ENCODE measurements at regions not wholly inside any gene's neighbourhood (a gene's known extent, or its start where the extent isn't known, plus 50 kb on each side); places are given as distances from the start of the nearest gene placed in this dataset.
"Not testable (repeated sequence)": the region's sequence is repeated elsewhere in the genome, so short reads cannot be mapped to it uniquely, and the experiment has no call there.

DNA sequence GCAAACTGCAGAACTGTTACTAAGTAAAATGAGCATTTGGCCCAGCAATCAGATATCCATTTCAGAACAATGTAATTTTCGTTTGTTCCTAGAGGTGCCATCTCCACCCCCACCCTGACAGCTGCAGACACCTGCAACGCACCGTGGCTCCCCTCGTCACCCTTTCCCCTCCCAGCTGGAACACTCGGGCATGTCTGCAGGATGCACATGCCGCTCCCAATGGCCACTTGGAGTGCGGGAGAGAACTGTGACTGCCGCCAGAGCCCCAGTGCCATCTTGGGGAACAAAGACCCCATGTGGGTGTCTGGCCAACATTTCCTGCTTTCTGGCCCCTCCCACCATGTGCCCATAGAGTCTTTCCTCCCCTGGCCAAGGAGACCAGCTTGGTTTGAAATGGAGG is 436.2 kb downstream of the PCDH10 start:
- ATAC-seq = no peak

DNA sequence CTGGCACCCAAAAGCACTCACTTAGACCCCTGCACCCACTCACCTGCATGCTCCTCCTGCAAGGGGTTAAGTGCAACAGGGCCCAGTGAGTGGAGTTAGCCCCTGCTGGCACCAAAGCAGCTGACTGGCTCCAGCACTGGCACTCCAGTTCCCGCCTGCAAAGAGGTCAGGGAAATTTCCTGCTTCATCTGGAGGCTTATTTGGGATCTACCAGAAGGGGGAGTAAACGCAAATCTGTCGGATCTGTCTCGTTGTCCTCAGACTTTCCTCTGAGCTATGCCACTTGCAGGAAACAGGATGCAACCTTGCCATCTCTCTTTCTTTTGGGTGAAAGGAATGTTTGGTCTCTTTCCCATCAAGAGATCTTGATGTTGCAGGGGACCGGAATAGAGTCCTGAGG is 435.6 kb downstream of the PCDH10 start:
- ATAC-seq = no peak

DNA sequence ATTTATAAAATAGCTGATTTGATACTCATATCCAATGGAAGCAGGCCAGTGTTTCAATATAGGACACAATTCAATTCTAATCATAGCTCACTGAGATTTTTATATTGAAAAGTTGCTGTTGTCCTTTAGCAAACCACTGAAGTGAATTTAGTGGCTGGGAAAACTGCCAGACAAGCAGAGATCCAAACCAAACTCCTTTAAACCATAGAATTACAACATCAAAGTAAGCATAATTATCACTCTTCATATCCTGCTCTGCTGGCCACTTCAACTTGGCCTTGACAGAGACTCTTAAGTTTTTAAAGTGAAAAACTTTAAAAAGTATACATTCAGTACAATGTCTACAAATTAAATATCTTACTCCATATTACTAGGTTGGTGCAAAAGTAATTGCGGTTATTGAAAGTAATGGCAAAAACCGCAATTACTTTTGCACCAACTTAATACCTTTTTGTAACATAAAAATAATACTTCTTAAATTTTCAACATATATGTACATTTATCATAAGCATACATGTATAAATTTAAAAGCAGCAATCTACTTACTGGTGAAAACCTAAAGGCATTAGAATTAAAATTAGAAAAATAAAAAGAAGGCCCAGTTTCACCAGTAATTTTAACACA is 433.0 kb downstream of the PCDH10 start:
- ATAC-seq = no peak

DNA sequence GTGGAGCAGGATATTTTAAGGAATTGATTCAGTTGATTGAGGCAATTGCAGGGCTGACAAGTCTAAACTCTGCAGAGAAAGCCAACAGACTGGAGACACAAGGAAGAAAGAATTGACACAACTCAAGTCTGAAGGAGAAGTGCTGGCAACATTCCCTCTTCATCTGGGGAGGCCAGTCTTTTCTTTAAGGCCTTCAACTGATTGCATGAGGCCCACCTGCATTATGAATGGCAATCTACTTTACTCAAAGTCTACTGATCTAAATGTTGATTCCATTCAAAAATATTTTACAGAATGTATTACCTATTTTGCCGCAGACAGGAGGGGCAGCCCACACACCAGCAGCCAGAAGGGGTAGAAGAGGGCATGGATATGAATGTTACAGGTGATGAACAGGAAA is 425.2 kb downstream of the PCDH10 start:
- ATAC-seq = no peak

DNA sequence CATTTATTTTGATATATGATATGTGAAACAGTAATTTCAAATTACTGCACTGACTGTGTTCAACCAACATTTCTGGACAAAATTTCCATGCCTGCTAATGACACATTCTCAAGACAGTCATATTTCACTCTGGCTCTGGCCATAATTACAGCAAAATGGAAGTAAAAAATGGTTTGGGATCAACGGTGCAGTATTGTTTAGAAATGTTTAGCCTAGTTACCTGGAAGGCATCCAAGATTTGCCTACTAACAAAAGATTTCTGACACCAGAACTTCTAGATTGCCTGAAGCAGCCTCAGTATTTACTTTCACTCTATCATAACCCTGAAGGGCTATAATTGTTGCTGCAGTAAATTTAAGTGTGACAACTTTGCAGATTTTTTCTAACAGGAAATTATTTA is 416.3 kb downstream of the PCDH10 start:
- no peak for ATAC-seq

DNA sequence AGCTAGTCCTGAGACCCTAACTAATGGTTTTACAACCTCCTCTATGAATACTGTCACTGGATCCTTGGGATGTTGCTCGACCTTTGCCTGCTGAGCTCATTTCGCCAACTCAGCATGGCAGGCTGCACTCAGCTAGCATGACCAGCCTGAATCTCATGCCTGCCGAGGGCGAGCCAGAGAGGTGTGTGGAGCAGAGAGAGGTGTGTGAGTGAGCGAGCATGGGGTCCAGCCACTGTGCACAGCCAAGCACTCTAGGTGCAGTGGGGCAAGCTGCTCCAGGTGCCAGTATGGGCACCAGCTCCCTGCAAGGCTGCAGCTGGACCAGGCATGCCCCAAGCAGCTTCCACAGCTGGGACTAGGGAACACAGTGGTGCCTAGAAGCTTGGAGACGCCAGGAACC is 410.9 kb downstream of the PCDH10 start:
- ATAC-seq = no peak

DNA sequence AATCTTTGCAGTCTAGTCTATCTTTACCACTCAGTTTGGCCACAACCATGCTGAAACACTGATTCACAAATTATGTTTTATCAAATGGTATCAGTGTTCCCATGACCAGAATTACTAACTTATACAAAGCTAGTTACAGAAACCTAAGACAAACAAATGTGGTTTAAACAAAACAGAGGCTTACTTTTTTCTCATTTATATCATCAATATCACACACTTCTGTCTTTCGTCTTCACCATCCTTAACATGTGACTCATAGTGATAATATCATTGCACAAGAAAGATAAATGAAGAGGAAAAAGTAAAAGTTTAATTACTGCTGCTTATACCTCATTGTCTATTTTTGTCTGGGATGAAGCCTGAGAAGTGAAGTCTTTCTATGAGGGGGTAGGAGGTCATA is 406.6 kb downstream of the PCDH10 start:
- no peak for ATAC-seq

DNA sequence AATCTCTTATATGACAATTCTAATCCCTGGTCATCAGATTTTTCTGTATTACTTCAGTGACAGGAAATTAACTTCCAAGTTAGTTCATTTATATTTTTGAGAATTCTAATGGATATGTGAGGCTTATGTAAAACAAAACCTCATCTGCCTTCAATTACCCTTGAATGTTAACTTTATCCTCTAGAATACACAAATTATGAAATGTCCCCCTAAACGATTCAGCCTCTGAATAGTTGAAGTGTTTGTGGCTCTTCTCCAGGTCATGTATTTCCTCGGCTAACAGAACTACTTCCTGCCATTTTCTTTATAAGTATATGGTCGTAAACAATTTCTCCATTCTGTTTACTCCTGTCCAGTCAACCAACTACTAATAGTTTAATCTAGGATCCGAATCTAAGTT is 401.3 kb downstream of the PCDH10 start:
- no peak for ATAC-seq

DNA sequence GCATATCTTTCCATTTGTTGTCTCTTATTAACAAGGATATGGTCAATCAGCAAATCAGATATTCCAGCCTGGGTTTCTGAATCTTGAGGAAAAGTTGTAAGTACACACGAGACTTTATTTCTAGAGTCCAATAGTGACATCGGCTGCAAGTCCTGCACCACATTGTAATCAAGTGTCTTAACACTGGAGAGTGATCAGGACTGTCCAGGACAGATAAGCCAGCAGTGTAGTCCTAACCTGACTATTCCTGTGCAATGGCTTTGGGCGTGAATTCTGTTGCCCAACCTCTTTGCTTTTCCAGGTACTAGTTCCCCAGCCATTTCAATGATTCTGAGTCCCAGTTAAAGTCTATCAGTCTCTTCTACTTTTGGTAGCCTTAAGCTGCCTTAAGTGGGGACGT is 395.0 kb downstream of the PCDH10 start:
- ATAC-seq = no peak

DNA sequence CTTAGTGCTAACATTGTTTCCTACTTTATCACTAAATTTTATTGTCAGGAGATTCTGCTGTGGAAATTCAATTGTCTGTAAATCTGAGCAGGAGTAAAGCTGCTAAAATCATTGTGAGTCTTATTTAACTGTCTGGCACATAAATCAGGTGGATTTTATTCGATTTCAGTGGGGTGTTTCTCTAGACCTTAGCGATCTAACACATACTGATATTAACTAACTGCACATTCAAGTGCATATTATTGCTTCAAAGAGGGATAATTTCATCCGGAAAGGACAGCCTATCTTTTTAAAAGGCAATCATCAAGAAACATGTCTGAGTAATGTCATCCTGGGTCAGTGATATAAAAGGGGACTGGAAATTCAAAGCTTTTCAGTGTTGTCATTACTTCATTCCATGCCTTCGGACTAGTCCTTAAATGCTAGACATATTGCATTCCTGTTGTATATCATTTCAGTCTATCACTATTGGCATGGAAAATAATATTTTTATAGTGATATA is 388.7 kb downstream of the PCDH10 start:
- ATAC-seq = no peak

DNA sequence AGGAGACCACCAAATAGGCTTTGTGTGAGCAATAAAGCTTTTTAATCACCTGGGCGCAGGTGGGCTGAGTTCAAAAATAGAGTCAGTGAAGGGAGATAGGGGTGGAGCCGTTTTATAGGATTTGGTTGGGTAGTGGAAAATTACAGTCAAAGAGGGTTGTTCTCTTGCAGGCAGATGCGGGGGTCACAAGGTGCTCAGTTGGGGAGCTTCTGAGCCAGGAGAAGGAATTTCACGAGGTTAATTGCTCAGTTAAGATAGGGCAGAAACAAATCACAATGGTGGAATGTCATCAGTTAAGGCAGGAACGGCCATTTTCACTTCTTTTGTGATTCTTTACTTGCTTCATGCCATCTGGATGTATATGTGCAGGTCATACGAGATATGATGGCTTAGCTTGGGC is 385.1 kb downstream of the PCDH10 start:
- not testable (repeated sequence) for ATAC-seq

DNA sequence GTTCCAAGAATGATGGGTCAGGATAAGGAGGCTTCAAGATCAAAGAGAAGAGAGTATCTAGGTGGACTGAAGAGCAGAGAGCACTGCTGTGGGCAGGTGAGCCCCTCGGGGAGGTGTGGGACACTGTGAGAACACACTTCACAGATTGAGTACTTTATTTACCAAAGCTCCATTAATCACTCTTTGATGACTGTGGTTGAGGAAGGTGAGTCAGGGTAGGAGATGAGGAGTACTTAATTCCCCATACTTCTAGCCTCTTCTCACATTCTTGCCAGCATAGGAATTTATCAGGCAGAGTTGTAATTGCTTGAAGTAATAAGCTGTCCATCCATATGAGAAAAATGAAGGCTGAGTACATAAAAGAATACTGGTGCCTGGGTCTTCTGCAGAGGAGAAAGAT is 375.3 kb downstream of the PCDH10 start:
- ATAC-seq = no peak

DNA sequence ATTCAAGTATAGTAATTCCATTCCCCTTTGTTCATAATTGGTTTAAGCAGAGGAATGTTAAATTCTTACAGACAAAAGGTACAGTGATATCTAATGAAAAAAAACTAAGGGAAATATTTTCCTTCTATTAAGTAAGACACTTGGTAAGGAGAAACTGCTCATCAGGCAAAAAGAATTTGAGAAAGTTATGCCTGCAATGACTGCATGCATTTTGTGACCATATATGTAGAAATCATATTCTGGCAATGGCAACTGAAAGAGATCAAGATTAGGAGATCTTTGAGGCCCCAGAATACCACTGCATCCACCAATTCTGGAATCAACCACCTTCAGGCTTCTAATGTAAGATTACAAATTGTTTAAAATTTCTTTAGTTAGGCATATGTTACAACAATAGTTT is 364.8 kb downstream of the PCDH10 start:
- no peak for ATAC-seq

DNA sequence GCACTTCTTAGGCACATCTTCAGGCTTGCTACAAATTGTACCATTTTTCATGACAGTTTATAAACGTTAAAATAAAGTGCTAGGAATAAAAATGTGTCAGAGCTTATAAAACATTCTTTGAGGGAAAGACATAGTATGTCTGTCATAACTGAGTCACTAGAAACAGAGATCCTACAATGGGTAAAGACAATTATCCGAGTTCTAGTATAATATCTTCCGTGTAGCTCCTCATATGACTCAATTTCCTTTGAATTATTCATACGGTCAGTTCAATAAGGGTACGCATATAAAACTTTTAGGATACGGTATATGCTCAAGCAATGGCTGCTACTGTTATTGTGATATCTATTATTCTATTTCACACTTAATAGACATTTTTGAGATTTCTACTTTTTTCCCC is 349.1 kb downstream of the PCDH10 start:
- ATAC-seq = no peak

DNA sequence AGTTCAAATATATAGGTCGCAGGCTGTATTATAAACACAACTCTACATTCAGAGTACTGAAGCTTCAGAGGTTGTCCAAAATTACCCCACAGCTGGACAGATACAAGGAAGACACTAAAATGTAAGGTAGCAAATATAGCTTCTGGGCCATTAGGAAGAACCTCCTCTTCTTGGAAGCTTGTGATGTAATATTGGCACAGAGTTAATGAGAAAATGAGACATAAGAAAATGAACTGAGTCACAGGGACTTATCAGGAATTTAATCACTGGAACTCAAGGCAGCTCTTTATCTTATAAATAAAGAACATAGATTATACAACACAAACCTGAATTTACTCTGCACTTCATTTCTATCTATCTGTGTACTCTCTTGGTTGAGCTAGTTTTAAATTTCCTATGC is 344.7 kb downstream of the PCDH10 start:
- ATAC-seq = no peak

DNA sequence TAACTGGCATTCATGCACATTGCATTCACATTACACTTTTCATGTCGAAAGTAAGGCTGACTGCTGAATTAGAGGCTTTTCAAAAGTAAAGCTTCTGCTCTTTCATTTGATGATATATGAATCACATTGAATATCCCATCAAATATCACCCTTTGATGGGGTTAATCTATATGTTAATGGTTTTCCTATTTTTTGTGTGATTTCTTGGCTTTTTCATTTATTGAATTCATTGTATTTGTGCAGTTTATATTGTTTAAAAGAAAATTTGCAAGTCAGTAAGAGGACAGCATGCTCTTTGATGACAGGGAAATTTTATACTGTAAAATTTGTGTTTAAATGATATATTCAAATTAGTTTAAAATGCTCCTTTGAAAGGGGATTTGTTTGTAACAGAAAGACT is 344.1 kb downstream of the PCDH10 start:
- no peak for ATAC-seq

DNA sequence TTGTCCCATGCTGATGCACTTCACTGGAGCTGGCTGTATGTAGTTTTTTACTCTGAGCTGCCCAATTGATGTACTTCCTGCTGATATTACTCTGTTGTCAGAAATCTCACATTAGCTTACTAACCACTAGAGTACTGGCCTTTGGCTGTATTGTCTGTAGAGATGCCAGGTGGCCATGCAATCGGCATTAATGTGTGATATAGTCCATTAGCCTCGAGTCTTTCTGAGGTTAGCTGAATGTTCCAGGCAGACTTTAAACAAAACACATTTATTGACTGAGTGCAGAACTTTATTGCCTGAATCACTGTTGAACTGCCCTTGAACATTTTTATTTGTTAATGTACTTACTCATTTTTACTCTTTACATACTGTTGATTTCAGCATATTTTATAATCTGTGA is 335.2 kb downstream of the PCDH10 start:
- no peak for ATAC-seq

DNA sequence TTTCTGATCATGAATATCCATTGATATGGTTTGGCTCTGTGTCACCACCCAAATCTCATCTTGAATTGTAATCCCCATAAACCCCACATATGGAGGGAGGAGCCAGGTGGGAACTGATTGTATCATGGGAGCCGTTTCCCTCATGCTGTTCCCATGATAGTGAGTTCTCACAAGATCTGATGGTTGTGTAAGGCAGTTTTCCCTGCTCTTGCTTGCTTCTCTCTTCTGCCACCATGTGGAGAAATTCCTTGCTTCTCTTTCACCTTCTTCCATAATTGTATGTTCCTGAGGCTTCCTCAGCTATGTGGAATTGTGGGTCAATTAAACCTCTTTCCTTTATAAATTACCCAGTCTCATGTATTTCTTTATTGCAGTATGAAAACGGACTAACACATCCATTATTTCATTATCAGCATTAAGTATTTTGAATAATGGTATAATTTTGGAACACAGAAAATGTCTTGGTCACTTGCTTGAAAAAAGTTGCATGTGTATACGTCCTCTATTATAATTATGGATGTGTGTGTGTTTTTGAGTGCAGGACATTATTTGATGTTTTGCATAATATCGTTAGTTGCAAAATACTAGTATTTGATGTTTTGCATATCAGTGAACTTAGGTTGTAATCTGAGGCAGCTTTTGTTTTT is 334.6 kb downstream of the PCDH10 start:
- no peak for ATAC-seq

DNA sequence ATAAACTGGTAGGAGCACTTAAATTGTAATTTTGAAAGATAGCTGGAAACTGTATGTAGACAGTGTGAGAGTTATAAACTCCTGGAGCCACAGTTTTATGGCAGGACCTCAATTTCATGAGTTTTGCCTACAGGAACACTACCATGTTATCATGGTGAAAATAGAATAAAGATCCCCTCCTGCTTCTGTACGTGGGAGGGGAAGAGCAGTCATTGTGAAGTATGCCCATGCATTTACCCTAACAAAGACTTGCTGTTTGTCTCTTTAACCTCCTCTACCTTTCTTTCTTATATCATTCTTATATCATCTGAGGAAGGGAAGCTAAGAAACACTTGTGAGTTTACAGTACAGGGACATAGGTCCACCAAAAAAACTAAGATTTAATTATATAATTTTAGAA is 327.0 kb downstream of the PCDH10 start:
- ATAC-seq = no peak

DNA sequence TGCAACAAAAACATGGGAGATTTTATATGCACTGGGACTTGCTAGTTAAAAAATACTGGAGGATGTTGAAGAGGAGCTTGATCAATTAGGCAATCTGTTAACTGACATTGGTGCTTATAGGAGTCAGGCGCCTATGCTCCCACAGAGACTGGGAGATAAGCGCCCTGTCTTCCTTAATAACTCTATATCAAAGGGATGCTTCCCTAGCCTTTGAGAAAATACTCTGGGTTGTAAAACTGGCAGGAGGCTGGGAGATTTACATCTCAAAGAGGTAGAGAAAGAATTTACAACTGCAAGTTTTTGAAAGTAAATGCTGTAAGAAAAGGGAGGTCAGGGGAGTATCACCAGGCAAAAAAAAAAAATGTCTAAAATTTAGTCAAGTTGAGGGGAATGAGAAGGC is 325.4 kb downstream of the PCDH10 start:
- ATAC-seq = no peak

DNA sequence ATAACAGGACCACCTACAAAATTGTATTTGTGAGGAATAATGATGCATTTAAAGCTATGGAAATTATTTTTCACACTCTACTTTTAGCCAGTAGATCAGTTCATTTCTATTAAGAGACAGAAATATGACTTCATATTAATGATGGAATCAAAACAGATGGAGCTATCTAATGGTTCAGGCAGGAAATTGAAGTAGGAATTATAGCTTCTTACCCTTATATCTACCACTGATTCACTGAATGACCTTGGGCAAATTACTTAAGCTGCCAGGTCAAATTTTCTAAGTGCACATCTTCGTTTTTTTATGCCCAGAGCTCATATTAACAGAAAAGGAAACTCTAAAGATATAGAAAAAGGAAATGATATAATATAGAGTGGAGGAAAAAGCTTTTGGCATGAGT is 323.1 kb downstream of the PCDH10 start:
- no peak for ATAC-seq

DNA sequence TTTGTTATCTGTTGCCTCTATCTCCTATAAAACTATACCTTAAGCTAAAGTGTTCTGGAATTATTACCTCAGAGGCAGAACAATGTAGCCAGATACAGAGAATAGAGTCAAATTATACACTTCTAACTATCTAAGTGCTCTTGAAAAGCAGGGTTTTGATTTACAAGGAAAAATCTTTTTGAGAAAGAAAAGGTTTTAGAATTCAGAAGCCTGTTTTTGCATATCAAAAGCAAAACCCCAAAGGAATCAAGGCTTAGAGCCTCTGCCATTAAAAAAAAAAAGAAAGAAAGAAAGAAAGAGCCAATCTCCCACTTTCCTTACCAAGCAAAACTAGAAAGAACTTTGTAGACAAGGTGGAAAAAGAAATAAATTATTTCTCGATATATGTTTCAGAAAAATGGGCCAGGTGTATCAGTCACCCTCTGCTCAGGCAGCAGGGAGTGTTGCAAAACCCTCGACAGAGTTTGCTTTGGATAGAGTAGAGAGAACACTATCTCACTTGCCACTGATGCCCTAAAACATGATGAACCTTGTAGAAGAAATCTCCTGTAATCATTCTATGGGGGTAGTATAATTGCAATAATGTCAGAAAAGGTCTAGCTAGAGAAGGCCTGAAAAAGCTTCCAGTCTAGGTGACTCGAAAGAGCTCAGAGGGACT is 318.3 kb downstream of the PCDH10 start:
- no peak for ATAC-seq

DNA sequence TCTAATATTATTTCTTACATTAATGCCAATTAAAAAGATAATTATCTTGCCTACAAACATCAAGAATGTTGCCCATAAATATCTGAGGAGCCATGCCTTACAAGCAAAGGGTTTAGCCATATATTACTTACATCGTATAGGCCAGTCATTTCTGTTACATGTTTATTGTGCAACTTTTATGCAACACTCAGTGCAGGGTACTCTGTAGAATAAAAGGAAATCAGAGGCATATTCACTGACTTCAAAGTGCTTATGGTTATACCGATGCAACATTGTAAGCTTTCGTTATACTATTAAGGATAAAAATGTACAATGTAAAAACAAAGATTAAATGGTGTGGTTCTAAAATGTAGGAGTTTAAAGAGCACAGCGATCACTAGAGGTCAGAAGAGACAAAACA is 315.9 kb downstream of the PCDH10 start:
- no peak for ATAC-seq

DNA sequence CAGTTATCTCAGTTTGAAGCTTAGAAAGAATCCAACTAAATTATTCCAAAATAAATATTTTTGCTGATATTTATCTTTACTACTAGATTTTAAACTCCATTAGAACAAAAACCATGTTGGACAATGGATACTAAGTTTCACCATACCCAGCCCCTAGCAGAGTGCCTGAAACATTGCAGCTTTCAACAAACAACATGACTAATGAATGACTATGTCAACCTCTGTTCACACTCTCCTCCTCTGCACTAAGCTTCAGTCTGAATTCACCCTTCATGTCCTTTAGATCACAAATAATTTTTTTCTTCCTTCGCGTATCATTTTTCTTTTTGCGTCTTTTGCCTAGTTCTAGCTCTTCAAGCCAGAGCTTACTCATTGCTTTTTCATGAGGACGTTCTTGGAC is 315.2 kb downstream of the PCDH10 start:
- no peak for ATAC-seq

Data from esophagus mucosa (tissue), 1 donor.